OCI-LY3 (cell line): ENCODE measurements at regions not wholly inside any gene's neighbourhood (a gene's known extent, or its start where the extent isn't known, plus 50 kb on each side); places are given as distances from the start of the nearest gene placed in this dataset.

Source experiments
- CTCF ChIP-seq: fragments of 200-600, 300-600 bp; sonication (generic); IDR thresholded peaks from 2 replicates; pipeline ENCODE4 v1.5.1; 2014; ENCODE audit warnings: antibody characterized with exemption, low read length, low read depth
- EZH2phosphoT487 ChIP-seq: fragments of 200-600 bp; shearing (Covaris generic); IDR thresholded peaks from 2 replicates; pipeline ENCODE4 v1.6.1; 2018; ENCODE audit warnings: antibody characterized with exemption, mixed run types, low read depth

GRCh38 chr12:126760092-126760491 is 1506.9 kb upstream of the TMEM132C start:
- no peak for TF ChIP-seq CTCF
- TF ChIP-seq EZH2phosphoT487, result no peak
